NCI-H128 (cell line): ENCODE measurements at regions not wholly inside any gene's neighbourhood (a gene's known extent, or its start where the extent isn't known, plus 50 kb on each side); places are given as distances from the start of the nearest gene placed in this dataset.

Source experiments
- DNase-seq: peaks from one replicate; lab custom pipeline; 2025; ENCODE audit not compliant: unreplicated experiment; lab: John Stamatoyannopoulos, UW

GRCh38 chr14:53683229-53683628 lies 273.4 kb downstream of the BMP4 start:
- DNase-seq: no peak

DNA sequence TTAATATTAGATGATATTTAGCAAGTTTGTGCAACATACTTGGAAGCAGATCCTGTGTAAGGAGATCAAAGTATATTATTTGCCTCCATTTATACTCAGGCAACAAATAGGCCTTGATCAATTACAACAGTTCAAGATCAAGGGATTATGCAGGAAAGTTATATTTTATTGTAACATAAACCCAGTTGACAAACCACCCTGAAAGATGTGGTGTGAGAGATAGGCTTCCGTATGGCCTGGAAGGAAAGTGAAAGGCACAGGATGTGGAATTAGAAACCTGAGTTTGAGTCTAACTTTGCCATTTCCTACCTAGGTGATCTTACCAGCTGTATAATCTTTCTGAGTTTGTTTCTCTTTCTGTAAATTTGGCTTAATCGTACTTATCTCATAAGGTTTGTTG lies 284.1 kb downstream of the BMP4 start:
- no peak for DNase-seq

GRCh38 chr14:53670701-53671100 lies 285.9 kb downstream of the BMP4 start:
- no peak for DNase-seq

- no peak for DNase-seq
These were observed 287.7 kb downstream of the BMP4 start for GRCh38 chr14:53668897-53669296.

- no peak for DNase-seq
These were observed 292.9 kb downstream of the BMP4 start for GRCh38 chr14:53663709-53664108.

DNA sequence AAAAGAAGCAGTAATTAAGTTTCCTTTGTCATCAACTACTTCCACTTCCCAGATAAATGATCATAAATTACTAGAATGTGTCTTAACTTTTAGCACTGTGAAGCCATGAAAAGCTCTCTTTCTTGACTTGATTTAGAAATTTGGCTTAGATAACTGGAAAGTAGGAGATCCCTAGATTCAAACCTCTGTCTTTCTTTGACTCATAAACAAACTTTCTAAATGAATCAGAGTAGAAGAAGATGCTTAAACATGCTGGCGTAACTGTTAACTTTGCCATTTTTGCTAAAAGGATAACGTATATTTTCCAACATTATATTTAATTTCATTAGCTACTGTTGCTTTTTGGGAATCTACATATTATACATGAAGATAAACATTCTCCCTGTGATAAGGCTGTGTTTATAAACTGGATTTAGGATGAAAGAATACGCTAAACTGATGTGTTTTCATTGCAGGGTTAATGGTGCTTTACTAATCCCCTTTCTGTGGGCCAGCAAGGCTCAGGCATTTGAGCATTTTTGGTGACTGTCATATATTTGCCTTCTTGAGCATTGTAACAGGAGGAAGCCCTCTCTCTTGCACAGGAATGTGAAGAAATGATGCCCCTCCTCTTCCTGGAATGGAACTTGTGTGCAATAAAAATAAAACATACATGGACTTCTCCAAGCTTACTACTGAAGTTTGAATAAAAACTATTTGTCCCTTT lies 301.4 kb downstream of the BMP4 start:
- no peak for DNase-seq

- no peak for DNase-seq
These were observed 304.6 kb downstream of the BMP4 start for GRCh38 chr14:53652068-53652467.

DNA sequence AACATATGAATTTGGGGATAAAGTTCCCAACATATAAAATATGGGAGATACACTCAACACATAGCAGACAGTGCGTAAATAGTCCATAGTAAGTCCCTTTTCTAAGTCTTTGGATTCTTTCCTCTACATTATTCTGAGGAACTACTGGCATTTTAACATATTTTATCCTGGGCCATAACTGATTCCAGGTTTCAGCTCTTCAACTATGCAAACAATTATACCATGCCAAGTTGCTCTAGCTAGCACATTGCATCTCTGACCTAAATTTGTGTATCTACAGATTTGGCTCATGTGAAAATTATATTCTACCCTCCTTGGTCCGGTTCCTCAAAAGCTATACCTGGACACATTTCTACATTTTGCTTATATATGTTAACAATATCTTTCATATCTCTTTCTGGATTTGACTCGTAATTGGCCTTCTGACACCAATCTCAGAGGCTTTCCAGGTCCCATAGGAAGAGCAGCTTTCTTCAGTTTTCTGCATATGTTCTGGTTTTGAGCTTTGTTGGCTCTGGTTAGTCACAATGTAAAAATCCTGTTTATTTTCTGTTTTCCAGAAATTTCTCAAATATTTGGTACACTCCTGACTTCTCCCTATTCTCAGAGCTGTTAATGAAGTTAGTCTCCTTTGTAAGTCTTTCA lies 305.4 kb downstream of the BMP4 start:
- no peak for DNase-seq

DNA sequence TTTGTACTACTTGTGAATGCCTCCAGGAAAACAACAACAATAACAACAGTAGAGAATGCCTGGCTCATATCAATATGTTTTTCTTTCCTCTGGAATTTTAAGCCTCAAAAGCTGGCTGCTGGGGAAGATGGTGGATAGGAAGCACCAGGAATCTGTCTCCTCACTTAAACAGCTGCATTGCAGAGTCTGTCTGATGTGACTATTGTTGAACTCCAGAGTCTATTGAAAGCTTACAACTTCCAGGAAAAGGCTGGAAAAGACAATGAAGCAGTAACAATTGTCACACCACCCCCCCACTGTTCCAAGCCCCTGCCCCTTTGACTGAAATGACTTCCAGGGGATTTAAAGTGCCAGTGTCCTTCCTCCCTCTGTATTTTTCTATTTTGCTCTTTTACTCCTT lies 309.7 kb downstream of the BMP4 start:
- no peak for DNase-seq

DNA sequence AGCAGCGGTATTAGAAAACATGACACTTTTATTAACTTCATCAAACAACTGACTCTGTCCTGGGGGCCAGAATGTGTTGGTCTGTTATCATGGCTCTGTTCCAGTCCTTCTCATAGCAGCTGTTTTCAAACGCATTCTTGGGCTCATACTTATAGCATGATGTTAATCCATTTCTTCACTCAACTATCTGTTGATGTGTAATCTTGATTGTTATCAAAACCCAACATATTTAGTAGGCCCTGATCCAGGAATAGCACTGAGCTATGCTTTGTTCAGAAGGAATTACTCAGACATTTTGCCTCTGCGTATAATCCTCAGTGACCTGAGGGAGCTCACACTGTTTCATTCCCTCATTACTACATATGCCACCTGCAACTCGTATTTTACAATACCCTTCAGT lies 315.9 kb downstream of the BMP4 start:
- no peak for DNase-seq

GRCh38 chr14:53638966-53639365 lies 317.7 kb downstream of the BMP4 start:
- no peak for DNase-seq

- DNase-seq: no peak
These were observed 321.8 kb downstream of the BMP4 start for GRCh38 chr14:53634793-53635192.

- DNase-seq: peak; percentile 84
These were observed 326.3 kb downstream of the BMP4 start for GRCh38 chr14:53630336-53630735.

DNA sequence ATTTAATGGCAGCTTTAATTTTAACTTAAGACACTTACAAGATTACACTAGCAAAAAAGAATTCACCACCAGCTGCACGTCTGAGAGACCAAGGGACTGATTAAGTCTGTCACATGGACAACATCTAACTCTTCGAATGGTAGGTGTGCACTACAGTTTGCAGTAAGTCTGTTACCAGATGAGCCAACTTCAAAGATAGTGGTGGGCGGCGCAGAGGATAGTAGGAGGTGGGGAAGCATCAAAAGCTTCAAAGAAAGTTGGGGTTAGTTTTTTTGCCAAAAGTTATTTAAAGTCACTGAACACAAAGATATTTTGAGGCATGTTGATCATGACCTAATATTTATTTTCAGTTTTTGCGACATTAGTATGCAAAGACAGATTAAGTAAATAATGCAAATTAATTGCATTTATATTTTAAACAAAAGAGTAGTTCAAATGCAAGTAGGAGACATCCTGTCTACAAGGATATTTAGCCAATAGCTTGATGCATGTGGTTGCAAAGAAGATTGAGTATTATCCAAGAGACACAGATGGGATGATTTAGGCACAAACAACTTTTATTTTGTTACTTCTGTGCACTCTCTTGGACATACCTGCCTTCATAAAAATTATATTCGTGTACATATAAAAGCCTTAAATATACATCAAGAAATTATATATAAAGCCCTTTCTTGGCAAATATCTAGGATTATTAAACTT lies 327.7 kb downstream of the BMP4 start:
- no peak for DNase-seq

DNA sequence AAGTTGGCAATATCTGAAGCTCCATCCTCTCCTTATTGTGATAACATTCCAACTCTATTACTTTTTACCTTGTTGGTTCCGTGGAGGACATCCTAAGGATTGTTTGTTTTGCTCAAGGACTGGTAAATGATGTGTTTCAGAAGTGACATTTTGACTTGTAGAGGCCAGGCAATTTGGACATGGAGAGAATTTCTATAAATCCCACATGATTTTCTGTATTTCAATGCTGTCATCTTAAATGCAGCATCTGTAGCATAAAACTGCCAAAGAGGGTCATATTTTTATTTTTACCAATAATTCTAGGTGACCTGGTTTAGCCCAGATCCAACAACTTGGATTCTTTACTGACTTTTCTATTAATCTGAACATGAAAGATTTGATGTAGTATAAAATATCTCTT lies 328.4 kb downstream of the BMP4 start:
- DNase-seq: no peak

DNA sequence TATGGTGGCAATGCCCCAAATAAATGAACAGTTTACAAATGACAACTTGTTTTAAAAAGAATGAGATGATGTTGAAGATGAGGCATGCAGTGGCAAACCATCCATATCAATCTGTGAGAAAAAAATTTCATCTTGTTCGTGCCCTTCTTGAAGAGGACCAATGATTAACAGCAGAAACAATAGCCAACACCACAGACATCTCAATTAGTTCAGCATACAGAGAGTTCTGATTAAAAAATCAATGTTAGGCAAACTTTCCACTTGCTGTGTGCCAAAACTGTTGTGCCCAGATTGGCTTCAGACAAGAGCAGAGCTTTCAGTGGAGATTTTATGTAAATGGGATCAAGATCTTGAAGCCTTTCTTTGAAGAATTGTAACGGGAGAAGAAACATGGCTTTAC lies 329.9 kb downstream of the BMP4 start:
- DNase-seq: no peak

DNA sequence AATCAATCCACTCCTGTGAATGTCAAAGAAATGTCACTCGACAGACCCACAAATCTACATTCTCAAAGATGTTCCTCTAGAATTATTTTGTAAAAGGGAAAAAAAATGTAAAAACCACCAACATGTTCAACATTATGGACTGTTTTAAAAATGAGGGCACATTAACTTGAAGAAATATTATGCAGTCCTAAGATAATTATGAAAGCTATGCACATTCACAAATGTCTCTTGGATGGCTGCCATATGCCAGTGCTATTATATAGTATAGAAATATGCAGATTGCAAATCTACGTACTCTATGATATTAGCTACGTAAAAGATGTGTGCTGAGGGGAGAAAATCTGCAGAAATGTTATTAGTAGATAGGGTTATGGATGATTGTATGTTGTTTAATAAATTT lies 334.2 kb downstream of the BMP4 start:
- no peak for DNase-seq

GRCh38 chr14:53621921-53622320 lies 334.7 kb downstream of the BMP4 start:
- DNase-seq: no peak

DNA sequence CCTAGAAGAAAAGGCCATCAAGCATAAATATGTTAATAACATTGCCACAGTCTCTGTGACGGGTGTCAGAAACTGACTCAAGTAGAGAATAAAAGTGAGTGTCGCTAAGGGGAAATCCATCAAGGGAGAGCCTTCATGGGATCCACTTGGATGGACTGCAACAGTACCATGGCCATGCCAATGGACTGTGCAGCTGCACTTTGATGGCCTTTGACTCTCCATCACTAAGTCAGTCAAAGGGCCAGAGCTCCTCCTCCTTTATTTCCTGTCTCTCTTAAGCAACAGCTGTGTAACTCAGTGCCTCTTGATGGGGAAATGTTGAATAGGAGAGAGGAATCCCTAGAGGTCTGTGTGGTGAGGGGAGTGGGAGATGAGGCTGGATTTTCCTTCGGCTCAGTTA lies 335.2 kb downstream of the BMP4 start:
- no peak for DNase-seq

- no peak for DNase-seq
These were observed 335.7 kb downstream of the BMP4 start for GRCh38 chr14:53620890-53621289.

DNA sequence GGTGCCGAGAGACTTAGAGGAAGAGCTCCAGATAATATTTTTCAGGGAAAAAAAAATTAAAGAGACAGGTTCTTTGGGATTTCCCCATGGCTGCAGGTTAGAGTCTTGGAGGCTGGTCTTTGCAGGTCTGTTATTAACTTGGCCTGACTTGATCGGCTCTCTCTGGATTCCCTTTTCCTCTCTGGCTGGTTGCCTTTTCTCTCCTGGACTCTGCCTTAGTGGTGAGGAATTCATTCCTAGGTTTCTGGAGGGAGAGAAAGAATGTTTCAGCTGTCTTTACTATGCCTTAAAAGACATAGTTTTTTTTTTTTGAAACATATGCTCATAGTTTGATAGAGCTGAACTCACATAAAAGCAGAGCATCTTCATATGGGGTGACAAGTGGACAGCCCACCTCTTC lies 336.3 kb downstream of the BMP4 start:
- DNase-seq: no peak

- no peak for DNase-seq
These were observed 336.9 kb downstream of the BMP4 start for GRCh38 chr14:53619691-53620231.
